Stimulated activated CD8-positive, alpha-beta memory T cell treated with anti-CD3 and anti-CD28 coated beads, Interleukin-4, amount 100 ng/mL, for 1 hour (primary cell): ENCODE measurements at regions not wholly inside any gene's neighbourhood (a gene's known extent, or its start where the extent isn't known, plus 50 kb on each side); places are given as distances from the start of the nearest gene placed in this dataset.

ENCODE experiments used
- DNase-seq, 2 donors: peaks; one replicate each; pipeline ENCODE4 v3.0.0-alpha.2; 2020; ENCODE audit warnings: low read depth in 2 of 2, low spot score in 1 of 2

- DNase-seq: no peak
These were observed 1447.2 kb downstream of the TBC1D22A start for GRCh38 chr22:48209473-48210197.

GRCh38 chr22:48208894-48209293 lies 1446.4 kb downstream of the TBC1D22A start:
- DNase-seq: no peak

- DNase-seq: no peak
These were observed 1445.6 kb downstream of the TBC1D22A start for GRCh38 chr22:48207919-48208535.

- DNase-seq: no peak
These were observed 1443.3 kb downstream of the TBC1D22A start for GRCh38 chr22:48205790-48206189.

- DNase-seq: no peak
These were observed 1442.7 kb downstream of the TBC1D22A start for GRCh38 chr22:48205161-48205560.

GRCh38 chr22:48204296-48204695 lies 1441.8 kb downstream of the TBC1D22A start:
- no peak for DNase-seq

GRCh38 chr22:48199667-48200066 lies 1437.2 kb downstream of the TBC1D22A start:
- no peak for DNase-seq

- no peak for DNase-seq
These were observed 1436.3 kb downstream of the TBC1D22A start for GRCh38 chr22:48198489-48199459.

GRCh38 chr22:48197189-48197690 lies 1434.8 kb downstream of the TBC1D22A start:
- DNase-seq: no peak

GRCh38 chr22:48192920-48193319 lies 1430.5 kb downstream of the TBC1D22A start:
- no peak for DNase-seq

- no peak for DNase-seq
These were observed 1429.6 kb downstream of the TBC1D22A start for GRCh38 chr22:48192071-48192470.

GRCh38 chr22:48188231-48188721 lies 1425.8 kb downstream of the TBC1D22A start:
- DNase-seq: no peak

GRCh38 chr22:48187356-48187755 lies 1424.9 kb downstream of the TBC1D22A start:
- DNase-seq: no peak

GRCh38 chr22:48186146-48186790 lies 1423.8 kb downstream of the TBC1D22A start:
- no peak for DNase-seq

- DNase-seq: no peak
These were observed 1422.9 kb downstream of the TBC1D22A start for GRCh38 chr22:48185071-48186055.

GRCh38 chr22:48182846-48183805 lies 1420.7 kb downstream of the TBC1D22A start:
- DNase-seq: no peak

- DNase-seq: no peak
These were observed 1419.6 kb downstream of the TBC1D22A start for GRCh38 chr22:48182031-48182430.

- DNase-seq: no peak
These were observed 1419.0 kb downstream of the TBC1D22A start for GRCh38 chr22:48181263-48181955.
